HL-60 (cell line): ENCODE measurements at regions not wholly inside any gene's neighbourhood (a gene's known extent, or its start where the extent isn't known, plus 50 kb on each side); places are given as distances from the start of the nearest gene placed in this dataset.

Source experiments
- DNase-seq, 2 experiments: peaks; one replicate each; pipeline ENCODE4 v3.0.0-alpha.2; 2010 to 2020; ENCODE audit warnings: low read depth in 1 of 2, low spot score in 1 of 2
- H3K27ac ChIP-seq: fragments of 250-450 bp; sonication (Bioruptor Pico); replicated peaks from 2 replicates; pipeline ENCODE4 v1.5.1; 2020; ENCODE audit warnings: mild to moderate bottlenecking, moderate library complexity
- H3K27me3 ChIP-seq: fragments of 250-450 bp; sonication (Bioruptor Pico); 2 replicates; pipeline ENCODE4 v1.5.1; 2021; ENCODE audit warnings: mild to moderate bottlenecking, moderate library complexity; ENCODE audit not compliant: insufficient read depth, poor library complexity, severe bottlenecking
- H3K4me3 ChIP-seq: replicated peaks from 2 replicates; pipeline ENCODE4 v1.5.1; 2011; ENCODE audit warnings: mild to moderate bottlenecking, control low read depth, low read length; ENCODE audit not compliant: insufficient read depth
- GABPA ChIP-seq: IDR thresholded peaks from 2 replicates; pipeline ENCODE4 v1.6.1; 2012; ENCODE audit warnings: low read depth
- POLR2AphosphoS5 ChIP-seq: IDR thresholded peaks from 2 replicates; pipeline ENCODE4 v1.6.1; 2012; ENCODE audit warnings: low read depth
- SPI1 ChIP-seq: IDR thresholded peaks from 2 replicates; pipeline ENCODE4 v1.6.1; 2012; ENCODE audit warnings: low read depth, mild to moderate bottlenecking, borderline replicate concordance
- TF ChIP-seq, protein P1 (sequence below): IDR thresholded peaks from one replicate; pipeline ENCODE4 v1.5.1; 2011; ENCODE audit warnings: low read length, control low read depth, inconsistent platforms; ENCODE audit not compliant: insufficient read depth
- TF ChIP-seq, protein P2 (sequence below): IDR thresholded peaks from 2 replicates; pipeline ENCODE4 v1.6.1; 2012; ENCODE audit warnings: low read depth; ENCODE audit not compliant: insufficient replicate concordance

DNA sequence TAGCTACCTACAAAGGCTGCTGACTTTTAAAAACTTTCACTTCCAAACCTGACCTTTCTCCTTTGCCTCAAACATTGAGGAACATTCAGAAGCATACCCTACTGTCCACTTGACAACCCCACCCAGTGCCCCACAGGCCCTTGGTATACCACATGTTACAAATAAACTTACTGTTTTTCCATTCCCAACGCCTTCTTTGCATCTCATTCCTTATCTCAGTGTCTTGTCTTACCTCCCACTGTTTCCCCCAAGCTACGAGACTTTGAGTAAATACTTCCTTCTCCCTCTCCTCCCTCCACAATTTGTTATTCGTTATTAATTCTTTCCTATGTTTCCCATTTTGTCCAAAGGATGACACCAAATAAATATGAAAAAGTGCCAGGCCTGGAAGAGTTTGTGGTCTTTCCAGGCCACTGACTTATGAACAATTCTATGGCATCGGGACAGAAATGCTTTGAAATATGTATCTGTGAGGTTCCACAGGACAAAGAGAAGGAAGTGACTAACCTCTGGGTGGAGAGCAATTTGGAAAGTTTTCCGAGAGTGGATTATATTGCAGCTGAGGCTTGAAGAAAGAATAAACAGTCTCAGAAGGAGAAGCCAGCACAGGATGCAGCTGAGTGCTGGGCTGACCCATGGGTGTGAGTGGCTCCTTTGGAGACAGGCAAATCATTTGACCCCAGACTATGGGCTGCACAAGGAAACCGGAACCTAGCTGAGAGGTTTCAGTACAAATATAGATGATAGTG, 409.0 kb downstream of the LPIN1 start:
- DNase-seq: no peak
- no peaks in the 10 kb centered on the region for H3K27me3 ChIP-seq
- no peak overlapping the region for H3K27ac ChIP-seq
- no peak for TF ChIP-seq POLR2AphosphoS5
- no peak for TF ChIP-seq GABPA
- TF ChIP-seq, protein P1, sequence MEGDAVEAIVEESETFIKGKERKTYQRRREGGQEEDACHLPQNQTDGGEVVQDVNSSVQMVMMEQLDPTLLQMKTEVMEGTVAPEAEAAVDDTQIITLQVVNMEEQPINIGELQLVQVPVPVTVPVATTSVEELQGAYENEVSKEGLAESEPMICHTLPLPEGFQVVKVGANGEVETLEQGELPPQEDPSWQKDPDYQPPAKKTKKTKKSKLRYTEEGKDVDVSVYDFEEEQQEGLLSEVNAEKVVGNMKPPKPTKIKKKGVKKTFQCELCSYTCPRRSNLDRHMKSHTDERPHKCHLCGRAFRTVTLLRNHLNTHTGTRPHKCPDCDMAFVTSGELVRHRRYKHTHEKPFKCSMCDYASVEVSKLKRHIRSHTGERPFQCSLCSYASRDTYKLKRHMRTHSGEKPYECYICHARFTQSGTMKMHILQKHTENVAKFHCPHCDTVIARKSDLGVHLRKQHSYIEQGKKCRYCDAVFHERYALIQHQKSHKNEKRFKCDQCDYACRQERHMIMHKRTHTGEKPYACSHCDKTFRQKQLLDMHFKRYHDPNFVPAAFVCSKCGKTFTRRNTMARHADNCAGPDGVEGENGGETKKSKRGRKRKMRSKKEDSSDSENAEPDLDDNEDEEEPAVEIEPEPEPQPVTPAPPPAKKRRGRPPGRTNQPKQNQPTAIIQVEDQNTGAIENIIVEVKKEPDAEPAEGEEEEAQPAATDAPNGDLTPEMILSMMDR: no peak
- no peak for TF ChIP-seq SPI1
- TF ChIP-seq, protein P2, sequence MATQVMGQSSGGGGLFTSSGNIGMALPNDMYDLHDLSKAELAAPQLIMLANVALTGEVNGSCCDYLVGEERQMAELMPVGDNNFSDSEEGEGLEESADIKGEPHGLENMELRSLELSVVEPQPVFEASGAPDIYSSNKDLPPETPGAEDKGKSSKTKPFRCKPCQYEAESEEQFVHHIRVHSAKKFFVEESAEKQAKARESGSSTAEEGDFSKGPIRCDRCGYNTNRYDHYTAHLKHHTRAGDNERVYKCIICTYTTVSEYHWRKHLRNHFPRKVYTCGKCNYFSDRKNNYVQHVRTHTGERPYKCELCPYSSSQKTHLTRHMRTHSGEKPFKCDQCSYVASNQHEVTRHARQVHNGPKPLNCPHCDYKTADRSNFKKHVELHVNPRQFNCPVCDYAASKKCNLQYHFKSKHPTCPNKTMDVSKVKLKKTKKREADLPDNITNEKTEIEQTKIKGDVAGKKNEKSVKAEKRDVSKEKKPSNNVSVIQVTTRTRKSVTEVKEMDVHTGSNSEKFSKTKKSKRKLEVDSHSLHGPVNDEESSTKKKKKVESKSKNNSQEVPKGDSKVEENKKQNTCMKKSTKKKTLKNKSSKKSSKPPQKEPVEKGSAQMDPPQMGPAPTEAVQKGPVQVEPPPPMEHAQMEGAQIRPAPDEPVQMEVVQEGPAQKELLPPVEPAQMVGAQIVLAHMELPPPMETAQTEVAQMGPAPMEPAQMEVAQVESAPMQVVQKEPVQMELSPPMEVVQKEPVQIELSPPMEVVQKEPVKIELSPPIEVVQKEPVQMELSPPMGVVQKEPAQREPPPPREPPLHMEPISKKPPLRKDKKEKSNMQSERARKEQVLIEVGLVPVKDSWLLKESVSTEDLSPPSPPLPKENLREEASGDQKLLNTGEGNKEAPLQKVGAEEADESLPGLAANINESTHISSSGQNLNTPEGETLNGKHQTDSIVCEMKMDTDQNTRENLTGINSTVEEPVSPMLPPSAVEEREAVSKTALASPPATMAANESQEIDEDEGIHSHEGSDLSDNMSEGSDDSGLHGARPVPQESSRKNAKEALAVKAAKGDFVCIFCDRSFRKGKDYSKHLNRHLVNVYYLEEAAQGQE: no peak
- no peak overlapping the region for H3K4me3 ChIP-seq

DNA sequence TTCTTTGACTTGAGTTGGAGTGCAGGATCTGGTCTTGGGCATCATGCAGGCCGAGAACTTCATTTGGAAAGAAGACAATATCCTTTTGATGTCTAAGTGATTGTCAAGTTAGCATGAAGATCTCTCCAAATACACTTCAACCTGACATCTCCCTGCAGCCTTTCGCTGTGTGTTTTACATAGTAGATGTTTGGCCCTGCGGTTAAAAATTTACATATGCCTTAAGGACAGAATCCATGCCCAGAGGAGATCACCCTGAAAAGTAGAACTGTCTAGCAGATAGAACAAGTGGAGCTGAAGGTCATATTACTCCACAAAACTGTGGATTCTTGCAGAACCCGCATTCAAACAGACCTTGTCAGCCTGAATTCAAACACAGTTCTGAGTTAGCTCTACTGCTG, 409.9 kb downstream of the LPIN1 start:
- H3K27ac ChIP-seq: no peak overlapping the region

DNA sequence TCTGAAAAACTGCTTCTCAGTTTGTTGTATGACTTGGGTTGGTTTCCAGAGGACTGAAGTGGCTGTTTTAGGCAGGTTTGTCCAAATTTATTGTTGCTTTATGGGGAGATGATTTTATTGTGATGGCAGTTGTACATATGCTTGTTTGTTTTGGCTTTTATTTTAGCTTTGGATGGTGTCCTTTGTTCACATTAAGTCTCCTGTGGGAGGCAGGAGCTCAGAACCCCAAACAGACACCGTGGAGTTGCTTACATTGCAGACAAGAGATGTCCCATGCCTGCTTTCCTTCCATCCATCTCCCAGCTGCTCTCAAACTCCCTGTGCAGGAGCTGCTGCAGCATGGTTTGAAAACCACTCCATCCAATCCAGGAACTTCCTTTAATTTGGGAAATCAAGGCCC, 414.7 kb downstream of the LPIN1 start:
- no peak for DNase-seq
- no peaks in the 10 kb centered on the region for H3K27me3 ChIP-seq
- no peak overlapping the region for H3K27ac ChIP-seq
- H3K4me3 ChIP-seq: no peak overlapping the region
- TF ChIP-seq, protein P2: no peak
- TF ChIP-seq, protein P1: no peak
- TF ChIP-seq GABPA (no peak), POLR2AphosphoS5 (no peak)

More for the DNA sequence above, 409.9 kb downstream of the LPIN1 start:
- TF ChIP-seq, protein P2: no peak
- TF ChIP-seq POLR2AphosphoS5 (no peak), GABPA (no peak), SPI1 (no peak)
- TF ChIP-seq, protein P1: no peak
- no peak overlapping the region for H3K4me3 ChIP-seq
- no peaks in the 10 kb centered on the region for H3K27me3 ChIP-seq
- DNase-seq: no peak
